KMS-11 (cell line): ENCODE measurements at regions not wholly inside any gene's neighbourhood (a gene's known extent, or its start where the extent isn't known, plus 50 kb on each side); places are given as distances from the start of the nearest gene placed in this dataset.
"Not testable (repeated sequence)": the region's sequence is repeated elsewhere in the genome, so short reads cannot be mapped to it uniquely, and the experiment has no call there.

Experiments used
- H2AFZ ChIP-seq: fragments of 200-600 bp; sonication (generic); 2 replicates; pipeline ENCODE4 v1.6.1; 2016; ENCODE audit warnings: antibody characterized with exemption, mixed run types, low read depth
- H3K27ac ChIP-seq: fragments of 200-600 bp; sonication (generic); 2 replicates; pipeline ENCODE4 v1.6.1; 2016; ENCODE audit warnings: mild to moderate bottlenecking, mixed run types
- H3K27me3 ChIP-seq: fragments of 200-600 bp; sonication (generic); 2 replicates; pipeline ENCODE4 v1.6.1; 2017; ENCODE audit warnings: mild to moderate bottlenecking, low read depth, mixed run types, moderate library complexity; ENCODE audit not compliant: insufficient read depth
- H3K36me3 ChIP-seq: fragments of 200-600 bp; sonication (generic); 2 replicates; pipeline ENCODE4 v1.6.1; 2017; ENCODE audit warnings: mild to moderate bottlenecking, mixed run types; ENCODE audit not compliant: insufficient read depth
- H3K4me1 ChIP-seq: fragments of 200-600 bp; sonication (generic); 2 replicates; pipeline ENCODE4 v1.6.1; 2016; ENCODE audit warnings: mild to moderate bottlenecking, low read depth, mixed run types; ENCODE audit not compliant: poor library complexity, severe bottlenecking
- H3K4me2 ChIP-seq: fragments of 200-600 bp; sonication (generic); 2 replicates; pipeline ENCODE4 v1.7.0; 2016; ENCODE audit warnings: mild to moderate bottlenecking, mixed run types
- H3K4me3 ChIP-seq: fragments of 200-600 bp; sonication (generic); IDR thresholded peaks from 2 replicates; pipeline ENCODE4 v1.6.1; 2017; ENCODE audit warnings: low read depth, low read length, mixed read lengths; ENCODE audit not compliant: insufficient read depth
- H3K79me2 ChIP-seq: fragments of 200-600 bp; sonication (generic); 2 replicates; pipeline ENCODE4 v1.6.1; 2016; ENCODE audit warnings: low read depth, mixed run types; ENCODE audit not compliant: insufficient read depth
- H3K9ac ChIP-seq: fragments of 200-600 bp; sonication (generic); 2 replicates; pipeline ENCODE4 v1.6.1; 2016; ENCODE audit warnings: mild to moderate bottlenecking, mixed run types
- H4K20me1 ChIP-seq: fragments of 200-600 bp; sonication (generic); 2 replicates; pipeline ENCODE4 v1.6.1; 2016; ENCODE audit warnings: mild to moderate bottlenecking, mixed run types; ENCODE audit not compliant: insufficient read depth
- TF ChIP-seq, protein P1 (sequence below): fragments of 200-600 bp; sonication (generic); conservative IDR thresholded peaks from 2 replicates; pipeline ENCODE4 v1.6.1; 2017; ENCODE audit warnings: low read depth, mild to moderate bottlenecking, antibody characterized with exemption, low read length, moderate library complexity, mixed read lengths

DNA sequence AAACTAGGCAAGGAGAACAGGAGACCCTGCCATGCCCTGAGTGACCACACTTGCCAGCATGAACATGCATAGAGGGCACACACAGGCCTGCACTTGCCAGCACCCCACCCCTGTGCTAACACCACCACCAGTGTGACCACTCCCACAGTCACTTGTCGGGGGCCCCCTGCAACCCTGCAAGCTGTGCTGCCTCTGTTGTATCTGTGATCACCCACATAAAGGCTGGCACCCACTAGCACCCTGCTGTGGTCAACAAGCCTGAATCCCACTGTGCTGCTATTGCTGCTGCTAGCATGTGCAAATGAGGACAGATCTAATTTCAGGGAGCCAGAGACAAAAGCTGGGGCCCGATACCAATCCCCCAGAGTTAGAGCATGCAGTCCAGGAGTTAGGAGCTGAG, 217.7 kb downstream of the GIPC2 start:
- H3K79me2 ChIP-seq: no peaks in the 10 kb centered on the region
- no peak overlapping the region for H2AFZ ChIP-seq
- no peaks in the 10 kb centered on the region for H3K27me3 ChIP-seq
- TF ChIP-seq, protein P1, sequence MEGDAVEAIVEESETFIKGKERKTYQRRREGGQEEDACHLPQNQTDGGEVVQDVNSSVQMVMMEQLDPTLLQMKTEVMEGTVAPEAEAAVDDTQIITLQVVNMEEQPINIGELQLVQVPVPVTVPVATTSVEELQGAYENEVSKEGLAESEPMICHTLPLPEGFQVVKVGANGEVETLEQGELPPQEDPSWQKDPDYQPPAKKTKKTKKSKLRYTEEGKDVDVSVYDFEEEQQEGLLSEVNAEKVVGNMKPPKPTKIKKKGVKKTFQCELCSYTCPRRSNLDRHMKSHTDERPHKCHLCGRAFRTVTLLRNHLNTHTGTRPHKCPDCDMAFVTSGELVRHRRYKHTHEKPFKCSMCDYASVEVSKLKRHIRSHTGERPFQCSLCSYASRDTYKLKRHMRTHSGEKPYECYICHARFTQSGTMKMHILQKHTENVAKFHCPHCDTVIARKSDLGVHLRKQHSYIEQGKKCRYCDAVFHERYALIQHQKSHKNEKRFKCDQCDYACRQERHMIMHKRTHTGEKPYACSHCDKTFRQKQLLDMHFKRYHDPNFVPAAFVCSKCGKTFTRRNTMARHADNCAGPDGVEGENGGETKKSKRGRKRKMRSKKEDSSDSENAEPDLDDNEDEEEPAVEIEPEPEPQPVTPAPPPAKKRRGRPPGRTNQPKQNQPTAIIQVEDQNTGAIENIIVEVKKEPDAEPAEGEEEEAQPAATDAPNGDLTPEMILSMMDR: no peak
- H3K4me2 ChIP-seq: no peak overlapping the region
- no peaks in the 10 kb centered on the region for H4K20me1 ChIP-seq
- H3K9ac ChIP-seq: no peak overlapping the region
- H3K27ac ChIP-seq: no peak overlapping the region
- H3K4me1 ChIP-seq: no peaks in the 10 kb centered on the region
- no peaks in the 10 kb centered on the region for H3K36me3 ChIP-seq
- H3K4me3 ChIP-seq: no peak overlapping the region

DNA sequence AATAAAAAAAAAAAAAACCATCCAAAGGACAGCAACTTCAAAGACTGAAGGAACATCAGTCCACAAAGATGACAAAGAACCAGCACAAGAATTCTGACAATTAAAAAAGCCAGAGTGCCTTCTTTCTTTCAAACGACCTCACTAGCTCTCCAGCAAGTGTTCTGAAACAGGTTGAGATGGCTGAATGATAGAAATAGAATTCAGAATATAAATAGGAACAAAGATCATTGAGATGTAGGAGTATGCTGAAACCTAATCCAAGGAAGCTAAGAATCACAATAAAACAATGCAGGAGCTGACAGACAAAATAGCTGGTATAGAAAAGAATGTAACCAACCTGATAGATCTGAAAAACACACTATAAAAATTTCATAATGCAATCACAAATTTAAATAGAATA, 218.2 kb downstream of the GIPC2 start:
- no peak overlapping the region for H3K9ac ChIP-seq
- H2AFZ ChIP-seq: no peak overlapping the region
- no peaks in the 10 kb centered on the region for H4K20me1 ChIP-seq
- H3K4me2 ChIP-seq: no peak overlapping the region
- H3K36me3 ChIP-seq: no peaks in the 10 kb centered on the region
- no peaks in the 10 kb centered on the region for H3K27me3 ChIP-seq
- H3K4me3 ChIP-seq: no peak overlapping the region
- H3K27ac ChIP-seq: no peak overlapping the region
- H3K4me1 ChIP-seq: no peaks in the 10 kb centered on the region
- no peaks in the 10 kb centered on the region for H3K79me2 ChIP-seq
- TF ChIP-seq, protein P1: no peak

DNA sequence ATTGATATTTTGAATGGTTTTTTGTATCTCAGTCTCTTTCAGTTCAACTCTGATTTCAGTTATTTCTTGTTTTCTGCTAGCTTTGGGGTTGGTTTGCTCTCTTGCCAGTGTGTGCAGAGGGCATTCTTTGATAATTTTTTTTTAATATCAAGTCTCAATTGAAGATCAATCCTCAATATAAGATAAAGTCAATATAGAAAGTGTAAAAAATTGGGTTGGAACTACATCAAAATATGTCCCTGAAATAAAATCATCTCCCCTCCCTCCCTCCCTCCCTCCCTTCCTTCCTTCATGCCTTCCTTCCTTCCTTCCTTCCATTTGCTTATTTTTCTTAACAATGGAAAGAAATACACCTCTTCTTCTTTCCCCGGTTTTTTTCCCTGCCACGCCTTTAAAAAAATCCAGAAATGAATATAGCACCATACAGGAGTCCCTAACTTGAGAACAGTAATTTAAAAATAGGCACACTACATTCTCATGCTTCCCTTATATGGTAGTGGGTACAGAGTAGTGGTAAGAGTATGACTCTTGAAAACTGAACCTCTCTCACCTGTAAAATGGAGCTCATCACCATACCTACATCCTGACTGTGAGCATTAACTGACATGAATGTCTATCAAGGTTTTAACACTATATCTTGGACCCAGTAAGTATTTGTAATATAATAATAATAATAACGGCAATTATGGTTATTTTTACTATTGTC, 221.9 kb downstream of the GIPC2 start:
- Histone ChIP-seq H3K79me2 (no peaks in the 10 kb centered on the region), H3K4me2 (no peak overlapping the region), H3K9ac (no peak overlapping the region), H3K27ac (no peak overlapping the region), H3K27me3 (no peaks in the 10 kb centered on the region), H4K20me1 (no peaks in the 10 kb centered on the region), H2AFZ (no peak overlapping the region), H3K36me3 (no peaks in the 10 kb centered on the region), H3K4me3 (no peak overlapping the region), H3K4me1 (no peaks in the 10 kb centered on the region)
- TF ChIP-seq, protein P1: no peak

DNA sequence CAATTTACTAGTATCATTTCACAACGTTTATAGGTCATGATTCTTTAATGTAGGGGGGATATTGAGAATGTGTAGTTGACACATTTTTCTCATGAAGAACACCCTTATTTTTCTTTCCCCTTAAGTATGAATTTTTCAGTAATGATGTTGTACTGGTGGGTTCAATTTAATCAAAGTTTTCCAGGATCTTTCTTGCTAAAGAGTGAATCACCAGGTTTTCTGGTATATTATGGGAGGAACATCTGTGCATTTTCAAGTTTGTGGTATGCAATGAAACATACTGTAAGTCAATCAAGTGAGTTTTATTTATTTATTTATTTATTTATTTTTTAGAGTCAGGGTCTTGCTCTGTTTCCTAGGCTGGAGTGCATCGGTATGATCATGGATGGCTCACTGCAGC, 221.2 kb upstream of the PTGFR start:
- Histone ChIP-seq H3K4me1 (no peaks in the 10 kb centered on the region), H3K27ac (no peak overlapping the region), H3K9ac (no peak overlapping the region), H2AFZ (no peak overlapping the region), H4K20me1 (no peaks in the 10 kb centered on the region), H3K79me2 (no peaks in the 10 kb centered on the region), H3K4me3 (no peak overlapping the region), H3K36me3 (no peaks in the 10 kb centered on the region), H3K27me3 (no peaks in the 10 kb centered on the region), H3K4me2 (no peak overlapping the region)
- TF ChIP-seq, protein P1: no peak

DNA sequence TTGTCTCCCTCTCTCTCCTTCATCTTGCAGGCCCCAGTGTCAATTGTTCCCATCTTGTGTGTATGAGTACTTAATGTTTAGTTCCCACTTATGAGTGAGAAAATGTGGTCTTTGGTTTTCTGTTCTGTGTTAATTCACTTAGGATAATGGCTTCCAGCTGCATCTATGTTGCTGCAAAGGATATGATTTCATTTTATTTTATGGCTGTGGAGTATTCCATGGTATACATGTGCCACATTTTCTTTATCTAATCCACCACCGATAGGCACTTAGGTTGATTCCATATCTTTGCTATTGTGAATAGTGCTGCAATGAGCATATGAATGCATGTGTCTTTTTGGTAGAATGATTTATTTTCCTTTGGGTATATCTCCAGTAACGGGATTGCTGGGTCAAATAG, 219.4 kb upstream of the PTGFR start:
- H3K4me3 ChIP-seq, H3K4me2 ChIP-seq, H4K20me1 ChIP-seq, H3K9ac ChIP-seq, H3K27ac ChIP-seq, H2AFZ ChIP-seq, H3K27me3 ChIP-seq, H3K79me2 ChIP-seq, H3K4me1 ChIP-seq, H3K36me3 ChIP-seq: not testable (repeated sequence)
